Stimulated activated CD8-positive, alpha-beta memory T cell treated with anti-CD3 and anti-CD28 coated beads, Interleukin-4, amount 100 ng/mL, for 4 hours (primary cell): ENCODE measurements at regions not wholly inside any gene's neighbourhood (a gene's known extent, or its start where the extent isn't known, plus 50 kb on each side); places are given as distances from the start of the nearest gene placed in this dataset.
"Not testable (repeated sequence)": the region's sequence is repeated elsewhere in the genome, so short reads cannot be mapped to it uniquely, and the experiment has no call there.

Experiments
- DNase-seq, 2 donors: peaks; one replicate each; pipeline ENCODE4 v3.0.0-alpha.2; 2020; ENCODE audit warnings: low read depth in 2 of 2, low spot score in 1 of 2

DNA sequence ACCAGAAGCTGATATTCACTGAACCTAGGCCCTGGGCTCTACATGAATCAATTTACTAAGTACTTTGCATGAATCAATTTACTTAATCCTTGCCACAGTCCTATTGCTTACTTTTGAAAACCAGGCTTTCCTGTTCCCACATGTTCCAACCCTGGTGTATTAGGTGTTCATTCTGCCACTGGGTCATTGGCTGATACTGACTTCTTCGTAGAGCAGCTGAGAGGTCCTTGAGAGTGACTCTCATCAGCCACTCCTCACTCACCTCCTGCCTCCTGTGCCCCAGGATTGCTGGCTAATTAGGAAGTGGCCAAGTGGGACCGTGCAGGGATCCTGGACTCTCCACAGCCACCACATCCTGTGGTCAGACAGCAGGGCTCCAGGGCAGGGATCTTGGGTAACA, 109.5 kb upstream of the CXorf66 start:
- not testable (repeated sequence) for DNase-seq

DNA sequence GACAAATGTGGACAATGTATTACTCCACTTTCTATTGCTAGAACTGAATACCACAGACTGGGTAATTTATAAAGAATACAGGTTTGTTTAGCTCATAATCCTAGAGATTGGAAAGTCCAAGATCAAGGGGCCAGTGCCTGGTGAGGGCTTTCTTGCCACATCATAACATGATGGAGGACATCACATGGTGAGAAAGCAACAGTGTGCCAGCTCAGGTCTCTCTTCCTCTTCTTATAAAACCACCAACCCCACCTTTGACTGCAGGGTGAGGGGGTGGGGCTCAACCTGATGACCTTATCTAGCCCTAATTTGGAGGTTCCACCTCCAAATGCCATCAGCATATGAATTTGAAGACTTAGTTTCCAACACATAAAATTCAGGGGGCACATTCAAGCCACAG, 105.7 kb upstream of the CXorf66 start:
- no peak for DNase-seq

DNA sequence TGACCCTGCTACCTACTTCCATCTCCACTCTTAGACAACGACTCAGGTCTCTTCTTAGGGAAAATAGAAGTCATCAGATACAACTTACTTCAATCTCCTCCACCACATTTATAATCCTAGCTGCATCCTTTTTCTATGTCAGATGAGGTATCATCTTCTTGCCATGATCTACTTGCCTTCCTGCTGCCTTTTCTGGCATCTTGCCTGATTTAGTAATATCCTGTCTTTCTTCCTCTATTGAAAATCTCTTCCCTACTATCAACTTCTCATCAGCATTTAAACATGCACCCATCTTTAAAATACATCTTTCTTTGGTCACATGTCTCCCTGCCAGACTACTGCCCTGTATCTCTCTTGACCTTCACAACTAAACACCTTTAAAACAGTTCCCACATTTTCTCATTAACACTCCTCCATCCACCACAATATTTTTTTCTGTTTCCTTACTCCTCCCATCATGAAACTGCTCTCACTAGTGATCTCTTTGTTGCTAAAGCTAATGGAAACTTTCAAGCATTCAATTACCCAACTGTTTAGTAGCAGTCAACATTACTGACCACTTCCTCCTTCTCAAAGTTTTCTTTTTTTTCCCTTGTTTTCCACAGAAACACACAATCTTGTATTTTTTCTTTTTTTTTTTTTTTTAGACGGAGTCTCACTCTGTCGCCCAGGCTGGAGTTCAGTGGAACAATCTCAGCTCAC, 100.8 kb upstream of the CXorf66 start:
- DNase-seq = no peak

DNA sequence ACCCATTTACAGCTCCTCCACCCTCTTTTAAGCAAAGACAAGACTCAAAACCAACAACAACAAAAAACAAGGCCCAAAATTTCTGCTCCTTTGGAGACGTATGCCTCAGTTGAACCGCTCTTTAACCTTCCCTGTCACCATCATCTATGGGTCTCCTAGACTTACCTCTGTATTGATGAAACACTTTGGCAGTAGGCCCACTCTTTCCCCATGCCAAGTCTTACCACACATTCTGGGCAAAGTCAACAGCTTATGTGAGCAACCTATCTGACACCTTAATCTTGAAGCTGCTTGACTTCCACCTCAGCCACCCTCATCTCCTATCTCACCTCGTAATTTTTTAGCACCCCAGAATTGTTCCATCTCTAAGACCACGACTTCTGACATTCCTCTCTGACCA, 99.7 kb upstream of the CXorf66 start:
- no peak for DNase-seq

DNA sequence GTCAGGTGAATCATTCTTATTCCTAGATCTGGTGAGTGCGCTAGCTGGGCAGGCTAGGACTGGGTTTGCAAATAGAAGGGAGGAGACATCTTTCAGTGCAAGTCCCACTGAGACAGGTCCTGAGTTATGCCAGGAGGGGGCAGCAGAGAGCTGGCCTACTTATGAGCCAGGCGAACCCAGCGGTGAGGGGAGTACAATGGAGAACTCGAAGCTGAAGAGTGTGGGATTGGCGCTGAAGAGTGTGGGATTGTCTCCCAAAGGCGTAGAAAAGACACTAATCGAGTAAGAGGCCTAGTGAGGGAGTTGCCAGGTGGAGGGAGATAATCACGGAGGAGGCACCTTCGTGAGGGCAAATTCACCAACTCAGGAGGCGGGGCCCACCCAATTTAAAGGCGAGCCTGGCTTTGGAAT, 91.7 kb upstream of the CXorf66 start:
- DNase-seq = peak; percentile 13 to 15

DNA sequence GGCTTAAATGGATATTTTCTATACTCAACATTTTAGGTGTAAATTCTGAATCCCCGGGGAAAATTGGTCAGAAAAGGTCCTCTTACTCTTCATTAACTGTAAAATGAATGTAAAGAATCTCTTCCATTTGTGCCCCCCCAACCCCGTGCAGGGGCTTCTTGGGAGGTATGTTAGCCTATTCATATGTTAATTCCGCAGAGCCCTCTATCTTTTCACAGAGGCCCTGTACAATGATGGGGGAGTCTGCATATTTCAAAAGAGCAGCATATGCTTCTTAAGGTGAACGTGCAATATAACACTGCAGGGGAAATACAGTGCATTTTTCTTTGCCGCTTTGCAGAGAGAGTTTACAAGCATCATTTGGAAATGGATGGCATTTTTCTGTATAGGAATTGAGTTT, 88.5 kb upstream of the CXorf66 start:
- no peak for DNase-seq

DNA sequence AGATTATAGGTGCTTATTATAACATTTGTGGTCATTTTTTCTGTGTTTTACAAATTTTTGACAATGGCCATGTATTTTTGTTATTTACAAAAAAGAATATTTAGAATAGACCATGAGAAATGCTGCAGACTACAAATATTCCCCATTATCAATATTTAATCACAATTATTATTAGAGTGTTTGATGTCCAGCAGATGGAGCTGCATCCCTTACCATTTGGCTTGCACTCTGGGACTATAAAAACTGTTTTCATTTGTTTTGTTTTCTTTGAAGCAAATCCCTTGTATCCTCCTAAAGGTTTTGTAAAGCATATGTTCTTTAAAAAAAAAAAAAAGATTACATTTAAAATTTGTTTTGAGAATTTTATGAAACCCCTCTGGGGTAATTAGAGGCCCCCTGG, 85.6 kb upstream of the CXorf66 start:
- no peak for DNase-seq

DNA sequence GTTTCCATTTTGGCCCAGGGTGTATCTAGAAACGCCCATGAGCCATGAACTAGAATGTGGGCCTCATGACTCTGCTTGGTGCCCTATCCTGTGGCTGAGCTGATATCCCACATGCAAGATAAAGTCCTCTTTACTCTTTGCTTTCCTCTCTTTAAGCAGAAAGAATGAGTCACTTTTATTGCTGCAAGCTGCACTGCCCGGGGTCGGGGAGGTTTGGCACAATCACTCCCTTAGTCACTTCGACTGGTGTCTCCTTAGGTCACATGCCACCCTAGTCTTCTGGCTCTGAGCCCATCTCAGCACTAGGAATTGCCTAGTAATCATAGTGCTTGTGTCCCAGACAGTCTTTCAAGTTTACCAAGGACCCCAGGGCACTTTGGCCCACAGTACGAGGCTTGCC, 75.1 kb upstream of the CXorf66 start:
- DNase-seq = no peak

GRCh38 chrX:140038842-140039241, 73.5 kb upstream of the CXorf66 start:
- no peak for DNase-seq

- DNase-seq = no peak
Observed at GRCh38 chrX:140034916-140035315, 69.6 kb upstream of the CXorf66 start.

GRCh38 chrX:140022482-140022881, 57.2 kb upstream of the CXorf66 start:
- no peak for DNase-seq

GRCh38 chrX:140019134-140019533, 53.8 kb upstream of the CXorf66 start:
- DNase-seq = not testable (repeated sequence)
